Thyroid gland (tissue), 4 donors: ENCODE measurements at regions not wholly inside any gene's neighbourhood (a gene's known extent, or its start where the extent isn't known, plus 50 kb on each side); places are given as distances from the start of the nearest gene placed in this dataset.
A peak's percentile ranks its signal among the peaks of the same experiment; 100 is the strongest.

Experiments used
- DNase-seq, 2 donors: peaks; one replicate each; pipeline ENCODE4 v3.0.0-alpha.2; 2019
- H3K27ac ChIP-seq, 3 donors: fragments of 200-600 bp; sonication (generic); 1 replicate in 2 of 3; 2 replicates in 1 of 3; pipeline ENCODE4 v1.5.1; 2016 to 2019; ENCODE audit warnings: mild to moderate bottlenecking in 1 of 3, moderate library complexity in 1 of 3
- H3K27me3 ChIP-seq: fragments of 200-600 bp; sonication (generic); one replicate; pipeline ENCODE4 v1.5.1; 2019
- H3K36me3 ChIP-seq, 2 donors: fragments of 200-600 bp; sonication (generic); one replicate each; pipeline ENCODE4 v1.5.1; 2016 to 2019
- H3K4me1 ChIP-seq, 2 donors: fragments of 200-600 bp; sonication (generic); one replicate each; pipeline ENCODE4 v1.5.1; 2017 to 2019
- H3K4me3 ChIP-seq, 3 donors: fragments of 200-600 bp; sonication (generic); replicated peaks in 1 of 3; 1 replicate in 2 of 3; 2 replicates in 1 of 3; pipeline ENCODE4 v1.5.1; 2016; ENCODE audit warnings: mild to moderate bottlenecking in 1 of 3
- H3K9me3 ChIP-seq: fragments of 200-600 bp; sonication (generic); one replicate; pipeline ENCODE4 v1.5.1; 2017
- CTCF ChIP-seq, 6 experiments: fragments of 200-600 bp in 3 of 6; fragments of 450-650 bp in 3 of 6; sonication (generic) in 3 of 6; IDR thresholded peaks; one replicate each; pipeline ENCODE4 v1.5.1; 2016 to 2019; ENCODE audit warnings: antibody characterized with exemption in 6 of 6, mild to moderate bottlenecking in 2 of 6, inconsistent platforms in 1 of 6, moderate library complexity in 1 of 6
- POLR2A ChIP-seq, 2 donors: fragments of 450-650 bp; IDR thresholded peaks; one replicate each; pipeline ENCODE4 v1.6.1; 2017; ENCODE audit warnings: antibody characterized with exemption in 2 of 2, mild to moderate bottlenecking in 2 of 2, moderate library complexity in 1 of 2
- WGBS, 2 donors: methylation state at CpG; one replicate each; pipeline ENCODE4 v1.1.5; 2017; 5-methylcytosine and 5-hydroxymethylcytosine counted together
- intact Hi-C: fragments of 100-400 bp; cut with DNase I; formaldehyde crosslinking; loops from one replicate; pipeline ENCODE4 v1.15.1; 2023

- Histone ChIP-seq H3K9me3 (no peaks in the 10 kb centered on the region), H3K27ac (no peak overlapping the region), H3K4me1 (no peaks in the 10 kb centered on the region), H3K36me3 (no peaks in the 10 kb centered on the region), H3K27me3 (no peaks in the 10 kb centered on the region), H3K4me3 (no peak overlapping the region)
- intact Hi-C loops: no loop called here
- DNase-seq: no peak
- 70 to 78% methylated on average over 2 of the region's 2 CpGs for WGBS, 2 donors
- TF ChIP-seq CTCF (IDR thresholded peaks at IDR 0.05) (no peak), POLR2A (IDR thresholded peaks at IDR 0.05) (no peak)
Observed at GRCh38 chr9:104286799-104287198, 192.7 kb downstream of the SMC2 start.

- TF ChIP-seq CTCF (IDR thresholded peaks at IDR 0.05) (no peak), POLR2A (IDR thresholded peaks at IDR 0.05) (no peak)
- no peaks in the 10 kb centered on the region for H3K27me3 ChIP-seq
- H3K4me1 ChIP-seq: no peaks in the 10 kb centered on the region
- 76 to 92% methylated on average over 5 of the region's 5 CpGs for WGBS, 2 donors
- H3K27ac ChIP-seq: no peak overlapping the region
- no peak for DNase-seq
- intact Hi-C loops: no loop called here
- H3K36me3 ChIP-seq: no peaks in the 10 kb centered on the region
- H3K4me3 ChIP-seq: no peak overlapping the region
- no peaks in the 10 kb centered on the region for H3K9me3 ChIP-seq
Observed at GRCh38 chr9:104287253-104287878, 193.3 kb downstream of the SMC2 start.

GRCh38 chr9:104293877-104294276 lies 199.8 kb downstream of the SMC2 start:
- Histone ChIP-seq H3K27ac (no peak overlapping the region), H3K36me3 (no peaks in the 10 kb centered on the region), H3K4me3 (no peak overlapping the region), H3K4me1 (no peaks in the 10 kb centered on the region), H3K27me3 (no peaks in the 10 kb centered on the region), H3K9me3 (no peaks in the 10 kb centered on the region)
- WGBS, 2 donors: 85 to 94% methylated on average over 4 of the region's 4 CpGs
- DNase-seq: no peak
- intact Hi-C loops: no loop called here
- TF ChIP-seq CTCF (IDR thresholded peaks at IDR 0.05) (no peak), POLR2A (IDR thresholded peaks at IDR 0.05) (no peak)

GRCh38 chr9:104300124-104300523 lies 203.9 kb upstream of the OR13F1 start:
- peaks cover 0 to 3% of the 10 kb centered on the region in 2 donors for H3K4me1 ChIP-seq
- H3K27ac ChIP-seq: no peak overlapping the region
- no peak for TF ChIP-seq POLR2A (IDR thresholded peaks at IDR 0.05)
- no peak for TF ChIP-seq CTCF (IDR thresholded peaks at IDR 0.05)
- 55 to 59% methylated on average over 1 of the region's 1 CpG for WGBS, 2 donors
- no peaks in the 10 kb centered on the region for H3K36me3 ChIP-seq
- no peaks in the 10 kb centered on the region for H3K9me3 ChIP-seq
- intact Hi-C loops: no loop called here
- peak in 1 of 2 donors; percentile 14 for DNase-seq
- no peaks in the 10 kb centered on the region for H3K27me3 ChIP-seq
- no peak overlapping the region for H3K4me3 ChIP-seq

GRCh38 chr9:104301755-104302154 lies 202.3 kb upstream of the OR13F1 start:
- H3K36me3 ChIP-seq: no peaks in the 10 kb centered on the region
- no peak overlapping the region for H3K27ac ChIP-seq
- no peak for TF ChIP-seq CTCF (IDR thresholded peaks at IDR 0.05)
- no peak for TF ChIP-seq POLR2A (IDR thresholded peaks at IDR 0.05)
- H3K4me1 ChIP-seq: peaks cover 0 to 3% of the 10 kb centered on the region in 2 donors
- 25 to 30% methylated on average over 2 of the region's 2 CpGs for WGBS, 2 donors
- no peaks in the 10 kb centered on the region for H3K27me3 ChIP-seq
- DNase-seq: no peak
- no peaks in the 10 kb centered on the region for H3K9me3 ChIP-seq
- intact Hi-C loops: no loop called here
- no peak overlapping the region for H3K4me3 ChIP-seq
